ENCODE measurements at regions not wholly inside any gene's neighbourhood (a gene's known extent, or its start where the extent isn't known, plus 50 kb on each side); places are given as distances from the start of the nearest gene placed in this dataset.
"Not testable (repeated sequence)": the region's sequence is repeated elsewhere in the genome, so short reads cannot be mapped to it uniquely, and the experiment has no call there.

DNA sequence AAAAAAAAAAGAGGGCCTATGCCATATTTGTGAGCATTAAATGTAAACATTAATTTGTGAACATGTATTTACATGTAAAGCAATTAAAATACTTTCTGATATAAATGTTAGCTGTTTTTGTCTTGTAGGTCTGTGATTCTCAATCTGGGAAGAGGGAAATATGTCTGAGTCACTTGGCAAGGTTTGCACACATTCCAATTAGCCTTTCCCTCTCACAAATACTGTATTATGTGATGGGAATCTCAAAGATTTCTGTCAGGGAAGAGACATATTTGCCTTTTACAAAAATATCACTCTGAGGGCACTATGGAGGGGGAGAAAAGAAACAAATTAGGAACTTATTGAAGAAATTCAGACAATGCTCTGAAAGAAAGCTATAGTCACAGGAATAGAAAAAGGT lies 483.6 kb downstream of the GBE1 start:
- DNase-seq, result no peak

DNA sequence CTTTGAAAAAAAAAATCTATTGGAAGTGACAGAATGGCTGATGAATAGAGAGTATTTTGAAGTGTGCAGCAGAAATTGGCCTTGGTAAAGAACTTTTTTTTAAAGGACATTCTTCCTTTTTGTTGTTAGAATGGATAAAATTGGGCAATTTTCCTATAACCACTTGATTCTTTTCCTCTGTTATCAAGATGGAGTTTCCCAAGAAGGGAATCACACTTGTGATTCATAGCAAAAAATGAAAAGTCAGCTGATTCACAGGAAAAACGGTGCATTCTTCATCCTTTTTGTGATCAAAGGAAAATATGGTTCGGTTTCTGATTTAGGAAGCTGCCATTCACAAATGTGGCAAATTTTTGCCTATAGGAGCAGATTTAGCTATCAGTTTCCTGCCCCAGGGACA lies 486.8 kb downstream of the GBE1 start:
- DNase-seq, result no peak

DNA sequence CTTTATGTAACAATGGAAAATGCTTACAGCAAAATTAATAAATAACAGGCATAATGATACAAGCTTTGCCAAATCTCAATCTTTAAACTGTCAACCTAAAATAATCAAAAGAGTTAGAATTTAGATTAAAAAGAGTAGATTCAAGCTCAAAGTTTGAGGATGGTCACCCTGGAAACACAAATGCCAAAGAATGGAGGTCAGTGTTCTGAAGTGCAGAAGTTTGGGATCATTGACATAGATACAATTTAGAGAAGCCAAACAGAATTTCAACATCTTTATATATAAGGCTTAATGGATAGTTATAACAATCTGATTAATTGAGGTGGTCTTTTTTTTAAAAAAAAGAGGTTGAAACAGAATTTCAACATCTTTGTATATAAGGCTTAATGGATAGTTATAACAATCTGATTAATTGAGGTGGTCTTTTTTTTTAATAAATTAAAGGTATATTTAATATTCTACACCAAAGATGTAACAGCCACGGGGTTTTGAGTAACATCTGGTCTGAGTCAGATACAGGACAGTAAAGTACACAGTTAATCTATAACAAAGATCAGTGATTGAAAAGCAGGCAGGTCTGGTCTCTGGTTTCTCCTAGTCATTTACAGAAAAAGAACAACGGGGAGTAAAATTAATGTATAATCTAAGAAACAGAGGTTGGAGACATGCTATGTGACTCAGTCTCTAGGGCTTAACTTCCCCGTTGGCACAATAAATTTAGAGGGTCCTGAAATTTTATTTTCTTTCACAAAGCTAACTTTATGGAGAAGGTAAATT lies 490.7 kb downstream of the GBE1 start:
- DNase-seq, result no peak

DNA sequence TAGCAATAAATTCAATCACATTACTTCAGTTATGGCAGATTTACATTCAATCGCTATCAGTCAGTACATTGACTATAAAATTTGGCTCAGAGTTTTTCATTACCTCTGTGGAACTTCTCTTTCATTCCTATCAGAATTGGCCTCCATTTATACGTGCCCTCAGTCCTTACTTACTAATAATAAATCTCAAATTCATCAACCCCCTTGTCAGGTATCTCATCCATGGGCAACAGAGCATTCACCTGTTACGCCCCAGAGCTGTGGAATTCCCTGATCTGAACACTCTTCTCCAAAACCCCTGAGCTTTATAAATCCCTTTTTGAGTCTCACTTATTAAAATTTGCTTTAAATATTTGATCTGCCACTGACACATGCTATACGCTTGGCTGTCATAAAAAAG lies 492.9 kb downstream of the GBE1 start:
- no peak for DNase-seq

DNA sequence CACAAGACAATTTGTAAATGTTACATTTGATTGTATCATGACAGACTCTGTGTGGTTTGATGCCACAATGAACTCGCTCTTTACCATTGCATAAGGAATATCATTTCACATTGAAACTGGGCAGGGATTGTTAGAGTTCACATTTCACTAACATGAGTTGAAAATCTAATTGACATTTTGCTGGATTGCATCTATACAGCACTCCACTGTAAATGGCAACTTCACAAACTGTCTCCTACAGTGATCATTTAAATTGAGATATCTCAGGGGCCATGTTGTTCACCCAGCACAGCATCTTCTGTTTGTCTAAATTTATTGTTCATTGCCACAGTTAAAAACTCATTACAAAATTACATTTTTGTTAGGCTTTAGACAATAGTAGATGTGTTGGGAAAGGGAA lies 499.4 kb downstream of the GBE1 start:
- no peak for DNase-seq

DNA sequence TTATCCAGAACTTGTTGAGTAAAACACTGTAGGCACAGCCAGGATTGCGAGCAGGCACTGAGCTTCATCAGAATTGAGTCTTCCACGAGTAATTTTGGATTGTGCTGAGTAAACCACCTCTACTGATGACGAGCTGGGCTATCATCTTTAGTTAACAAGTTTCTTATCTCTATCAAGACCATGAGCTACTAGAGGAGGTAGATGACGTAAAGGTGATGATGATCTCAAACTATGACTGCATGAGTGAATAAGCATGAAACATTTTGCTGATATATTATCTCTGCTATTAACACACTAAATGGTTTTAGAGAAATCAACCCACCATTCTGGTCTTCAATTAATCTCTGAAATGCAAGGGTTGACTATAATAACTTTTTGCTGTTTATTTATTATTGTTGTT lies 506.0 kb downstream of the GBE1 start:
- DNase-seq, result no peak

DNA sequence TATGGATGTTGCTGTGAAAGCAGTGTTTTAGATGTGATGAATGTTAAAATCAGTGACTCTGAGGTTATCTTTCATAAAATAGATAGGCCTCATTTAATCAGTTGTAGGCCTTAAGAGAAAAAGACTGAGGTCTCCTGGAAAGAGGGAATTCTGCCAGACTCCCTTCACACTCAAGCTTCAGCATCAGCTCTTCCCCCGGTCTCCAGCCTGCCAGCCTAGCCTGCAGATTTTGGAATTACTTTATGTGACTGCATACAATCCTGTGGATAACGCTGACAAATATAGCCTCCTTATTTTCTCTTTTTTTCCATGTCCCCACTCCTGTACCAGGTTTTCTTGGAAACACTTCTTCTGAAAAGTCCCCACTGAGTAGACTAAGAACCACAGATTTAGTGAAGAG lies 510.3 kb downstream of the GBE1 start:
- DNase-seq, result no peak

DNA sequence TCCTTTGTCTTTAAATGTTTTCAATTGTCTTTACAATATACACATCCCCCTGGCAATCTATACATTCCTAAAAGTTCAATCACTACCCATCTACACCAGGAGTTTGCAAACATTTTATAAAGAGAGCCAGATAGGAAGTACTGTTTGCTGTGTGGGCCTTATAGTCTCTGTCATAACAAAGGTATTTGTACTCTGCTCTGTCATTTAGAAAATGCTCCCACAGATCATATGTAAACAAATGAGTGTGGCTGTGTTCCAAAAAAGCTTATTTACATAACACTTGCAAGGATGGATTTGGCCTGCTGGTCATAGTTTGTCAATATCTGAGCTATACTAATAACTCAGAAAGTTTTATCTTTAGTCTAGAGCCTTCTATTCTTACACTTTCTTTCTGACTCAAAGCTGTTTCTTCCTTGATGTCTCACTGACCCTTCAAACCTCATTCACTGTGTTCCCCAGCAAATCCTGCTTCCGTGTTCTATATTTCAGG lies 511.9 kb downstream of the GBE1 start:
- peak in 1 of 2 experiments; percentile 26 for DNase-seq

DNA sequence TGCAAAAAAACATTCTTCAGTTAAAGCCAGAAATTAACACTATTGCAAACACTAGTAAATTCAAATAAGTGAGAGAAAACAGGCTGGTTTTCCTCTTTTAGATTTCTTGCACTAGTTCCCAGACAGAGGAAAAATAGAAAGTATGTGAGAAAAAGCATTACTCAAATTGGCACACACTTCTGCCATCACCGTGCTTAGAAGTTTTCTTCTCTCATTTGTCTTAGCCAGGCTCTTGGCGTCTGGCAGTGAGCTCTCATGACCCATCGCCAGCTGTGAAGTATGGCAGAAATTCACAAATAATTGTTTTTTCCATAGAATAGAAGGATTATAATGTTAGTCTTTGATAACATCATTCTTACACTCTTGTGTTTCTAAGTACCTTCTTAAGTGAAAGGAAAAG lies 515.9 kb downstream of the GBE1 start:
- no peak for DNase-seq

DNA sequence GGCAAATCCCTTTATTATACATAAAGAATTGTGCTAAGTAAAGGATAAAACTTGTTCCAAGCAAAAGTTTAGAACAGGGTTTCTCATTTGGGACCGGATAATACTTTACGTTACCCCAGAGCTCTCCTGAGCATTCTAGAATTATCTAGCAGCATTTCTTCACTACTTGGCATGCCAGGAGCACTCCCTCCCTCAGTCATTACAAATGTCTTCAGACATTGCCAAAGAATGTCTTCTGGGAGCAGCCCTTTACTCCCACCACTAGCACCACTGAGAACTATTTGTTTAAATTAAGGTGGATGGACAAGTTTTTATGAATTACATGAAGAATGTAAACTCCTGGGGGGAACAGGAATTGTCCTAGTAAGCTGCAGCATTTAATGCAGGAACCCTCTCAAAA lies 516.4 kb downstream of the GBE1 start:
- no peak for DNase-seq

DNA sequence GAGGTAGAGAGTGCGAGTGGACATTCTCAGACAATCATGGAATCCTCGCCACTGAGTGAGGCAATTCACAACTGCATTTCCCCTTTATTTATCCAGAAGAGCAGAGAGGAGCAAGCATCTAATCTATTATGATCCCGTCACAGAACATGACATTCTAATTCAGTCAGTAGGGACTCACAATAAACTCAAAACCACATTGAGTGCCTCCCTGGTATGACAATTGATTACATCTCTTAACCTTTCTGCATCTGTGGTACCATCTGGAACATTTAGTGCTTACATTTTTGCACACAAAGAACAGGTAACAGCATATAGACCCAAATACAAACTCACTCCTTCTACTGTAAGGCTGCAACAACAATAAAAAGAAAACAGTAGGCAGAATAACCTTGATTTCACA lies 517.2 kb downstream of the GBE1 start:
- no peak for DNase-seq

DNA sequence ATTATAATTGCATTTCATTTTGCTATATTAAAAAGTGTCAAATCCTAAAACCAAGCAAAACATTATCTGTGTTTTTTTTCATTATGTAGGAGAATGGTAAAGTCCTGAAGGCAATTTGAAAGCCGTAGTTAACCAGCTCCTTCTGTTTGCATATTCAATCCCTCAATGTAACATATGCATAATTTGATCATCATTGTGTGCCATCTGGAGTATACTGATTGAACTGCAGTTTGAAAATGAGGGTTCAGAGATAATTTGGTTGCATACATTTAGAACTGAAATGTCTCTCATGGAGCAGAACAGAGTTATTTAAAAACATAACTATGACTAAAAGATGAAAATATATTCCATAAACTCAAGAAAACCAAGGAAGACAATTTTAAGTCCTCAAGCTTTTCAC lies 518.6 kb downstream of the GBE1 start:
- DNase-seq, result peak; percentile 14 to 36

DNA sequence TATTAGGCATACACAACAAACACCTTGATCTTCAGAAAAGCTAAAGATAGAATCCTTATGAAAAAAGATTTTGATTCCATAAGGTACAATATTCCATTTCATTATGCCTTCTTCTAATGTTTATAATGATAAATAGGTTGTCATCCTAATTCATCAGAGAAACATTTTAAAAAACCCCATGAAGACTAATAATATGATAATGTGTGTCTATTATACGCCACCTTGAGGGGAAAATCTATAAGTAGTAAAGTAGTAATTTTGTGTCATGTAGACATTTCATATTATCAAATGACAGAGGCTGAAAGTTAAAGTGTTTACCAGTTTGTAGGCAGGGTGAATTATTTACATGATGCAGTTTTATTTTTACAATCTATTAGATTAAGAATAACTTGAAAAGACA lies 524.3 kb downstream of the GBE1 start:
- no peak for DNase-seq

DNA sequence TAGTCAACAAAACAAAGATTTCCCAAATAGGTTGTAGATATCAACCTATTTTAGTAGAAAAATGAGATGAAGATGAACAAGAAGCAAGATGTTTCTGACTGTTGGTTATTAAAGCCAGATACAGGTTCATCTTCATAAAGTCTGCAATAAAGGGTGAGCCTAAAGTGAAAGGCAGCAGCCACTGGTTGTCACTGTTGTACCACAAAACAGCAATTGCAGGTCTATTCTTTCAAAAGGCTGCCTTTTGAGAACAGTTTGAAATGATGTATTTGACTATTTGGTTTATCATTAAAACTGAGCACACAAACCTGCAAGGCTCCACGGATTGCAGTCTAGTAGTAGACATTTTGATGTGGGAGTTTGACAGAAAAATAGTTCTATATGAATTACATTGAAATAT lies 543.4 kb downstream of the GBE1 start:
- DNase-seq, result peak in 1 of 2 experiments; percentile 33

DNA sequence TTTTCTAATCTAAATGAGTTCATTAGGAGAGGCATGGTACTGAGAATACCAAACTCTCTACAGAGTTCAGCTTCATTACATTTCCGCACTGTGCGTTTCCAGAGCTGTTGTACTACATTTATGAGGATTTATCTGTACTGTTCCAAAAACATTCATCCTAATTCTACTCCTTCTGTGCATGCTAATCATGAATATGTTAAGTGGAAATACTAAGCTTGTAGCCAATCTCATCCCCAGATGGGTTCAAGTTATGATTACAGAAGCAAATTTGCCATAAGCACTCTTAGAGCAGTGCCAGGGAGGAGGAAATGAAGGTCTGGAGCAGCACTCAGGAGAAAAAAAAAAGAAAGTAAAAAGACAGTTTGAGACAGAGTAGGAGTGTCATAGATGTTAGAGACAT lies 544.3 kb downstream of the GBE1 start:
- no peak for DNase-seq

DNA sequence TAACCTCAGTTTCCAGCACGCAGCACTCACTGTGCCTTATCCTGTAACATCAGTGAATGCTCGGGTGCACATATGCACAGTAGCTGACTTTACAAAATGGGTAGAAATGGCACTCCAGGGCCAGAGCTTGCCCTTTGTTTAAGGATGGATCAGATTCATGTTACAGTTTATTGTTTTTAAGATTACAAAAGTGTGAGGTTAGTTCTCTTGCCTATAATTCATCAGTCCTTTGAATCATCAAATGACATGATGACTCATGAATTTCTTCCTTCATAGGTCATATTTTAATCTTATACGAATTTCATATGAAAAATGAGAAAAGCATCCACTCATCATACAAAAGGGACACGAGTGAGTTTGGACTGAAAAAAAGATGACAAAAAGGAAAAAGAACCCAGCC lies 545.3 kb downstream of the GBE1 start:
- DNase-seq, result no peak

DNA sequence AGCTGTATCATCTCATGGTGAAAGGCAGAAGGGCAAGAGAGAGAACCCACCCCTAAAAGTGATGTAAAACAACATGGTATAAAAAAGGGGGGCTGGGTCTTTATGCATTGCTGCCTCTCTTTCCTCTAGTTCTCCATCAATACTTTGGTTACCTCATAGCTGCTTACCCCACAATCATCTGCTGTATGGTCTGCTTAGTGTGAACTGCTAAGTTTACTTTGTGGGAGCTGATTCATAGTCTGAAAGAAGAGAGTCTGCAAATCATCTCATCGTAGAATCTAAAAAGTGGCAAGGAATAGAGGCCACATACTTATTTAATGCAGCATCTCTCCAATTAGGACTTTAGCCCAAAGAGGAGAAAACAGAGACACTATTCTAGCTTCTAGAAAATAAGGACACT lies 546.8 kb downstream of the GBE1 start:
- DNase-seq, result no peak

DNA sequence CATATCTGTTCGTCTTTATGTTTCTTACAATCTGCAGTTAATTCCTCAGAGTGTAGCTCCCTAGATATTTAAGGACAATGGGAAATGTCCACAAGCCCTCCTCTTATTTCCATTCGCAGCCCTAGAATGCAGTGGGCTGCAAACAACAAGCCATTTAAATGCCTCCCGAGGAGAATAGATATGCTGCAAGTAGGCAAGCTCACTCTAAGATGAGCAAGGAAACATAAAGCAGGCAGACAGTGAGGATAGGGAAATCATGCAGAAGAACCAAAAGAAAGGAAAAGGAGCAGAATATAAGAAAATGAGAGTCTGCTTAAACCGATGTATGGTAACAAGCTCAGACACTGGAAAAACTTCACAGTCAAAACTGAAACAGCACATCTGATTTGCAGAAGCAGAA lies 561.9 kb downstream of the GBE1 start:
- no peak for DNase-seq

DNA sequence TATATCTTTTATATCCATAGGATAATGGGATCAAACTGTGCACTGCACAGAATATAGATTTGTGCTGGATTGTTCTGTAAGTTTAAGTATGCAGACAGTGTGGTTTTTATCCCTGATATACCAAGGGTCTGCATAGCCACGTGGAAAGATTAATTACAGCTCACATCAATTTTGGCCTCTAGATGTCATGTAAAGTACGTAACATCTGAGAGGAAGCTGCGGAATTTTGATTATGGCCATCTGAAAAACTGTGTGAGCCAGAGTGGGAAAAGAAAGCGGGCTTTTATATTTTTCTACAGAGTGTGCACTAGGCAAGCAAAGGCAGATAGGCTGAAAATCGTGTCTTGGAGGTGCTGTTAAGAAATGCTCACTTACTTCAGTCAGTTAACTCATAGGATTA lies 562.7 kb downstream of the GBE1 start:
- DNase-seq, result no peak

DNA sequence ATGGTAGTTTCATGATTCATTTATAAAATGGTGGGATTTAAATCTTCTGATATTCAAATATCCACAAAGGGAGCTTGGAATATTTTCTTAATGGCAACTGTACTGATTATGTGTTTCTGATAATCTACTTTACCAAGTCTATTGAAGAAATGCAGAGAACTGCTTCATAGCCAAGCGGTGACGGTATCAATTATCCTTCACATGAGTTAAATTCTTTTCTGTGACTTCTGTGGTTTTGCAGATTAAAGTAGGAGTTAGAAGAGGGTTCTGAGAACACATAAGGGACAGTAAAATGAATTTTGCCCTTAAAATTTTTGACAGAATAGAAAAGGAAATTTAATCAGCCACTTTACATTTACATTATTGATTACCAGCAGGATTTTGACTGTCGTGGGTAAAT lies 563.2 kb downstream of the GBE1 start:
- no peak for DNase-seq

DNA sequence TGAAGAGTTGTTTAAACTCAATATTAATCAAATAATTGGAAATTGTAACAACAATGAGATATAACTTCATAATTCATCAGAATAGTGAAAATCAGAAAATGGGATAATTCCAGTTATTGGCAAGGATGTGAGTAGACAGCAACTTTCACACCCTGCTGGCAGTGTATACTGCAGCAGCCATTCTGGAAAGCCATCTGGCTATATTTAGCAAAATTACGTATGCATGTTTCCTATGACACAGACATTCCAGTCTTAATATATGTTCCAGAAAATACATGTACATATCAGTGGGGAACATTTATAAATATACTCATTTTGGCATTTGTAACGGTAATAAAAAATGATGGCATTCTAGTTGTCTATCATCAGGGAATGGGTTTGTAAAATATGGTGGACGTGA lies 564.1 kb downstream of the GBE1 start:
- DNase-seq, result no peak

DNA sequence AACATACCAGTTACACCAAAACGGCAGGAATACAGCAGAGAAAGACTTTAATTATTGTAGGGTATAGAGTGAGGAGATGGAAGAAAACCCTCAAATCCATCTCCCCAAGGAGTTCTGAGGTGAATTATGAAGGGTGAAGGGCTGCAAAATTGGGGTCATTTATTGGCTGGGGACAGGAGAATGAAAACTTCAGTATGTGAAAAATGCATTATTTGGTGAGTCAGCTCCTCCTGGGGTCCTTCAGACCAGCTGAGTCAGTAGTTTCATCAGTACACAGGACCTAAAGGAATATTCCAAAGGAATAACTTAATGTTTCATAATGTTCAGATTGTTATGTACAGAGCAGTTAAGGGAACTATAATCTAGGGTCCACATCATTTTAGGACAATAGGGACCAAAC lies 566.0 kb downstream of the GBE1 start:
- no peak for DNase-seq

DNA sequence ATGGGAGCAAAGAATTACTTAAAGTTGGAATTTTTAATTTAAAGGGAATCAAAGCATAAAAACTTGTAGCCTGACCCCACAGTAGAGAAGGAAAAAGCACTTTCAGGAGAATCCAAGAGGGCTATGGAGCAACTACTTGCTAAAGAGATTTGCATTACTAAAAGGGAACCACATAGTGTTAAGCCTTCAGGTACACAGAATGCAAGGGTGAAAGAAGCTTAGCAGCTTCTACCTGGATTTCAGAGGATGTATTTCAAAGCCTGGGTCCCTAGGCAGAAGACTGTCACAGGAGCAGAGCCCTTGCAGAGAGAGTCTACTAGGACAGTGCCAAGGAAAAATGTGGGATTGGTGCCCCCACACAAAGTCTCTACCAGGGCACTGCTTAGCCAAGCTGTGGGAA lies 575.0 kb downstream of the GBE1 start:
- DNase-seq, result no peak

DNA sequence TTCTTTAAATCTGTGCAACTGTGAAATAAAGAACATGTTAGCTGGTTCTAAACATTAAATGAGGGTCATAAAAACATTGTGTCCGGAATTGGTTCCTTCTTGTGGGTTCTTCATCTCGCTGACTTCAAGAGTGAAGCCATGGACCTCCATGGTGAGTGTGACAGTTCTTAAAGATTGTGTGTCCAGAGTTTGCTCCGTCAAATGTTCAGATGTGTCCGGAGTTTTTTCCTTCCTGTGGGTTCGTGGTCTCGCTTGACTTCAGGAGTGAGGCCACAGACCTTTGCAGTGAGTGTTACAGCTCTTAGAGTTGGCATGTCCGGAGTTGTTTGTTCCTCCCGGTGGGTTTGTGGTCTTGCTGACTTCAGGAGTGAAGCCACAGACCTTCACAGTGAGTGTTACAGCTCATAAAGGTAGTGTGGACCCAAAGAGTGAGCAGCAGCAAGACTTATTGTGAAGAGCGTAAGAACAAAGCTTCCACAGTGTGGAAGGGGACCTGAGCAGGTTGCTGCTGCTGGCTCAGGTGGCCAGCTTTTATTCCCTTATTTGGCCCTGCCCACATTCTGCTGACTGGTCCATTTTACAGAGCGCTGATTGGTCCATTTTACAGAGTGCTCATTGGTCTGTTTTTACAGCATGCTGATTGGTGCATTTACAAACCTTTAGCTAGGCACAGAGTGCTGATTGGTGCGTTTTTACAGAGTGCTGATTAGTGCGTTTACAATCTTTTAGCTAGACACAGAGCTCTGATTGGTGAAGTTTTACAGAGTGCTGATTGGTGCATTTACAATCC lies 579.2 kb downstream of the GBE1 start:
- DNase-seq, result not testable (repeated sequence)

DNA sequence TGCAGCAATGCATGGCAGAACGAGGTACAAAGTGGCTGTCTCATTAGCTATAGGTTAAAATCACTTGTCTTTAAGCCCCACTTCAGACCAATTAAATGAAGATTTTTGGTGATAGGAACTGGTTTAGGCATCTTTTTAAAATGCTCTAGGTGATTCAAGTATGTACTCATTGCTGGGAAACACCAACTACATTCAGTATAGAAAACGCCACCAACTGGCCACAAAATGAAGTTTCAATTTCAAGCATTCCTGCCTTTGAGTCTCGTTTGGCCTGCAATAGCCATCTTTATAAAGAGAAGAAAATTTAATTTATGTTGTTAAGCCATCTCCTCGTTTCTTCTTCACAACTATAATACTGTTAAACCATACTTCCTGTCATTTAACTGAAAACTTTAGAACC lies 587.9 kb downstream of the GBE1 start:
- DNase-seq, result peak in 1 of 2 experiments; percentile 8
